BE2C (cell line): ENCODE measurements at regions not wholly inside any gene's neighbourhood (a gene's known extent, or its start where the extent isn't known, plus 50 kb on each side); places are given as distances from the start of the nearest gene placed in this dataset.

Experiments used
- DNase-seq: peaks from one replicate; pipeline ENCODE4 v3.0.0-alpha.2; 2020
- H3K27me3 ChIP-seq: fragments of 250-450 bp; sonication (Bioruptor Pico); 2 replicates; pipeline ENCODE4 v1.5.1; 2020; ENCODE audit warnings: mild to moderate bottlenecking
- H3K36me3 ChIP-seq: fragments of 250-450 bp; sonication (Bioruptor Pico); 2 replicates; pipeline ENCODE4 v1.5.1; 2020; ENCODE audit warnings: mild to moderate bottlenecking
- H3K4me1 ChIP-seq: fragments of 250-450 bp; sonication (Bioruptor Pico); 2 replicates; pipeline ENCODE4 v1.5.1; 2020
- H3K4me3 ChIP-seq: 2 replicates; pipeline ENCODE4 v1.5.1; 2011; ENCODE audit warnings: low read depth, low read length
- H3K9me3 ChIP-seq: fragments of 250-450 bp; sonication (Bioruptor Pico); 2 replicates; pipeline ENCODE4 v1.5.1; 2020
- CTCF ChIP-seq: IDR thresholded peaks from 2 replicates; pipeline ENCODE4 v1.5.1; 2012; ENCODE audit warnings: mild to moderate bottlenecking, low read depth, low read length

DNA sequence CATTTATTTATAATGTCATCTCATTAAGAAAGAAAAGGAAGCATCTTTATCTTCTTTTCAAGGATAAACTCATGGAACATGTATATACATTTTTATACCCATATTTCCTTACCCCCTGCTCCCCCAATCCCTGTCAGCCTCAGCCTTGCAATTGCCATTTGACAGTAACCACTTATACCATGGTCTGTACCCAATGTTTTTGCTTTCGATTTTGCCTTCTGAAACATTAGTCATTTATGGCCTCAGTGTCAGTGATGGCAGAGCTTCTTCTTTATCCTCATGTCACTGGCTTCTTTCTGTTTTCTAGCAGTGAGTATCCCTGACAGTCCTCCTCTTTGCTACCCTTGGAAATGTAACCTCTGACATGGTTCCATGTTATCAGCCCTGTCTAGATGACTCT, 228.4 kb downstream of the SPRY1 start:
- no peaks in the 10 kb centered on the region for H3K9me3 ChIP-seq

GRCh38 chr4:123628288-123628687, 231.7 kb downstream of the SPRY1 start:
- no peaks in the 10 kb centered on the region for H3K9me3 ChIP-seq
- TF ChIP-seq CTCF = no peak
- no peak for DNase-seq
- no peaks in the 10 kb centered on the region for H3K4me1 ChIP-seq
- no peaks in the 10 kb centered on the region for H3K27me3 ChIP-seq
- H3K4me3 ChIP-seq = no peak overlapping the region
- no peaks in the 10 kb centered on the region for H3K36me3 ChIP-seq

More for the DNA sequence above, 228.4 kb downstream of the SPRY1 start:
- Histone ChIP-seq H3K4me1 (no peaks in the 10 kb centered on the region), H3K36me3 (no peaks in the 10 kb centered on the region), H3K4me3 (no peak overlapping the region), H3K27me3 (no peaks in the 10 kb centered on the region)
- DNase-seq = no peak
- no peak for TF ChIP-seq CTCF

GRCh38 chr4:123631786-123632692, 235.4 kb downstream of the SPRY1 start:
- TF ChIP-seq CTCF = no peak
- no peaks in the 10 kb centered on the region for H3K36me3 ChIP-seq
- no peak overlapping the region for H3K4me3 ChIP-seq
- no peaks in the 10 kb centered on the region for H3K27me3 ChIP-seq
- no peak for DNase-seq
- H3K9me3 ChIP-seq = no peaks in the 10 kb centered on the region
- no peaks in the 10 kb centered on the region for H3K4me1 ChIP-seq

DNA sequence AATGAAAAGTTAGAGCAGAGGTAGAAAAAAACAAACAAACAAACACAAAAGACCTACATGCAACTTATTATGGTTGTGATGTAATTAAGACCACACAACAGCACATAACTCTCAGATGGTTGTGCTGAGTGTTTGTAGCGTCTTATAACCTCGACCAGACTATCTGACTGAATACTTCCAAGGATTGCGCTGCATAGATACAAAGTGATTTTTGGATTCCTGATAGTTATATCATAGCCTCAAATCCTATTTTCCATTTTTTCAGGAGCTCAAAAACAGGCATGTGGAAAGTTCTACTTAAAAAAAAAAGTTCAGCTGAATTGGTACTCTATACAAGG, 236.1 kb downstream of the SPRY1 start:
- Histone ChIP-seq H3K9me3 (no peaks in the 10 kb centered on the region), H3K27me3 (no peaks in the 10 kb centered on the region), H3K36me3 (no peaks in the 10 kb centered on the region), H3K4me1 (no peaks in the 10 kb centered on the region), H3K4me3 (no peak overlapping the region)
- no peak for DNase-seq
- no peak for TF ChIP-seq CTCF

DNA sequence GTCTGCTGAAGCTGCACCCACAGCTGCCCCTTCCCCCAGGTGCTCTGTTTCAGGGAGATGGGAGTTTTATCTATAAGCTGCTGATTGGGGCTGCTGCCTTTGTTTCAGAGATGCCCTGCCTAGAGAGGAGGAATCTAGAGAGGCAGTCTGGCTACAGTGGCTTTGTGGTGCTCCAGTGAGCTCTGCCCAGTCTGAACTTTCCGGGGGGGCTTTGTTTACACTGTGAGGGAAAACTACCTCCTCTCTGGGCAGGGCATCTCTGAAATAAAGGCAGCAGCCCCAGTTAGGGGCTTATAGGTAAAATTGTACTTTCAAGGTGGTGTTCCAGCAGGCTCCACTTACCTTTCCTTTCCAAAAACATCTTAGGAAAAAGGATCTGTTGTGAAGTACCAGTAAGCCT, 242.2 kb downstream of the SPRY1 start:
- Histone ChIP-seq H3K36me3 (no peaks in the 10 kb centered on the region), H3K27me3 (no peaks in the 10 kb centered on the region), H3K4me1 (no peaks in the 10 kb centered on the region), H3K9me3 (no peaks in the 10 kb centered on the region), H3K4me3 (no peak overlapping the region)
- TF ChIP-seq CTCF = no peak
- no peak for DNase-seq

- TF ChIP-seq CTCF = no peak
- H3K4me1 ChIP-seq = no peaks in the 10 kb centered on the region
- H3K9me3 ChIP-seq = no peaks in the 10 kb centered on the region
- no peaks in the 10 kb centered on the region for H3K27me3 ChIP-seq
- no peak for DNase-seq
- H3K4me3 ChIP-seq = no peak overlapping the region
- H3K36me3 ChIP-seq = no peaks in the 10 kb centered on the region
Measured at GRCh38 chr4:123640271-123640670, 243.7 kb downstream of the SPRY1 start.
